NCI-H510A (cell line): ENCODE measurements at regions not wholly inside any gene's neighbourhood (a gene's known extent, or its start where the extent isn't known, plus 50 kb on each side); places are given as distances from the start of the nearest gene placed in this dataset.

Experiments used
- DNase-seq: peaks from one replicate; lab custom pipeline; 2025; lab: John Stamatoyannopoulos, UW

GRCh38 chrX:17922303-17922702 lies 61.2 kb upstream of the RAI2 start:
- DNase-seq = no peak

GRCh38 chrX:17919896-17920446 lies 58.9 kb upstream of the RAI2 start:
- no peak for DNase-seq

- DNase-seq = no peak
These were observed 57.0 kb upstream of the RAI2 start for GRCh38 chrX:17917945-17918577.

- no peak for DNase-seq
These were observed 52.7 kb upstream of the RAI2 start for GRCh38 chrX:17913801-17914200.
